ENCODE measurements at regions not wholly inside any gene's neighbourhood (a gene's known extent, or its start where the extent isn't known, plus 50 kb on each side); places are given as distances from the start of the nearest gene placed in this dataset.

DNA sequence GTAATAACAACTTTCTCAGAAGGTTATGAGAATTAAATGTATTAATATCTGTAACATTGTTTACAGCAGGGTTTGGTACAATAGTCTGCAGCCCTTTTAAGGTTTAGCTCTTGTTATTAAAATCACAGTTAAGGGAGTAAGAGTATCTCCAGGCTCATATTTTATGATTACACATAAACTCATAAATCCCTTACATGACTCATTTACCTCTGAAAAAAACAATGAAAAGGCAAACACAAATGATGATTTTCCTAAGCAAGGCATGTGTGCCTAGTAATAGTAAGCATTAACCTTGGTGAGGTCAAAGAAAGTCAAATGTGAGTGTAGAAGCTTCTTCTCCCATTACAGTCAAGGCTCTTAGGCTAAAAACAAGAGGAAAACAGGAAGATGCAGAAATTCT lies 84.5 kb upstream of the ADGRL4 start:
- TF ChIP-seq, protein P1, sequence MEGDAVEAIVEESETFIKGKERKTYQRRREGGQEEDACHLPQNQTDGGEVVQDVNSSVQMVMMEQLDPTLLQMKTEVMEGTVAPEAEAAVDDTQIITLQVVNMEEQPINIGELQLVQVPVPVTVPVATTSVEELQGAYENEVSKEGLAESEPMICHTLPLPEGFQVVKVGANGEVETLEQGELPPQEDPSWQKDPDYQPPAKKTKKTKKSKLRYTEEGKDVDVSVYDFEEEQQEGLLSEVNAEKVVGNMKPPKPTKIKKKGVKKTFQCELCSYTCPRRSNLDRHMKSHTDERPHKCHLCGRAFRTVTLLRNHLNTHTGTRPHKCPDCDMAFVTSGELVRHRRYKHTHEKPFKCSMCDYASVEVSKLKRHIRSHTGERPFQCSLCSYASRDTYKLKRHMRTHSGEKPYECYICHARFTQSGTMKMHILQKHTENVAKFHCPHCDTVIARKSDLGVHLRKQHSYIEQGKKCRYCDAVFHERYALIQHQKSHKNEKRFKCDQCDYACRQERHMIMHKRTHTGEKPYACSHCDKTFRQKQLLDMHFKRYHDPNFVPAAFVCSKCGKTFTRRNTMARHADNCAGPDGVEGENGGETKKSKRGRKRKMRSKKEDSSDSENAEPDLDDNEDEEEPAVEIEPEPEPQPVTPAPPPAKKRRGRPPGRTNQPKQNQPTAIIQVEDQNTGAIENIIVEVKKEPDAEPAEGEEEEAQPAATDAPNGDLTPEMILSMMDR (IDR thresholded peaks at IDR 0.05; ENCODE audit: low read depth, low read length, missing input control), result no peak
- TF ChIP-seq TAF1 (conservative IDR thresholded peaks at IDR 0.05) (no peak), EGR1 (IDR thresholded peaks at IDR 0.05; ENCODE audit: low read depth in 2 of 2) (no peak), FOXA1 (IDR thresholded peaks at IDR 0.05) (no peak), RXRA (IDR thresholded peaks at IDR 0.05) (no peak), JUND (IDR thresholded peaks at IDR 0.05) (no peak), YY1 (IDR thresholded peaks at IDR 0.05) (no peak), GABPA (IDR thresholded peaks at IDR 0.05 in 1 of 2, conservative IDR thresholded peaks at IDR 0.05 in 1 of 2) (no peak), SP1 (IDR thresholded peaks at IDR 0.05) (no peak)
- TF ChIP-seq, protein P2, sequence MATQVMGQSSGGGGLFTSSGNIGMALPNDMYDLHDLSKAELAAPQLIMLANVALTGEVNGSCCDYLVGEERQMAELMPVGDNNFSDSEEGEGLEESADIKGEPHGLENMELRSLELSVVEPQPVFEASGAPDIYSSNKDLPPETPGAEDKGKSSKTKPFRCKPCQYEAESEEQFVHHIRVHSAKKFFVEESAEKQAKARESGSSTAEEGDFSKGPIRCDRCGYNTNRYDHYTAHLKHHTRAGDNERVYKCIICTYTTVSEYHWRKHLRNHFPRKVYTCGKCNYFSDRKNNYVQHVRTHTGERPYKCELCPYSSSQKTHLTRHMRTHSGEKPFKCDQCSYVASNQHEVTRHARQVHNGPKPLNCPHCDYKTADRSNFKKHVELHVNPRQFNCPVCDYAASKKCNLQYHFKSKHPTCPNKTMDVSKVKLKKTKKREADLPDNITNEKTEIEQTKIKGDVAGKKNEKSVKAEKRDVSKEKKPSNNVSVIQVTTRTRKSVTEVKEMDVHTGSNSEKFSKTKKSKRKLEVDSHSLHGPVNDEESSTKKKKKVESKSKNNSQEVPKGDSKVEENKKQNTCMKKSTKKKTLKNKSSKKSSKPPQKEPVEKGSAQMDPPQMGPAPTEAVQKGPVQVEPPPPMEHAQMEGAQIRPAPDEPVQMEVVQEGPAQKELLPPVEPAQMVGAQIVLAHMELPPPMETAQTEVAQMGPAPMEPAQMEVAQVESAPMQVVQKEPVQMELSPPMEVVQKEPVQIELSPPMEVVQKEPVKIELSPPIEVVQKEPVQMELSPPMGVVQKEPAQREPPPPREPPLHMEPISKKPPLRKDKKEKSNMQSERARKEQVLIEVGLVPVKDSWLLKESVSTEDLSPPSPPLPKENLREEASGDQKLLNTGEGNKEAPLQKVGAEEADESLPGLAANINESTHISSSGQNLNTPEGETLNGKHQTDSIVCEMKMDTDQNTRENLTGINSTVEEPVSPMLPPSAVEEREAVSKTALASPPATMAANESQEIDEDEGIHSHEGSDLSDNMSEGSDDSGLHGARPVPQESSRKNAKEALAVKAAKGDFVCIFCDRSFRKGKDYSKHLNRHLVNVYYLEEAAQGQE (IDR thresholded peaks at IDR 0.05), result no peak
- TF ChIP-seq, protein P3, sequence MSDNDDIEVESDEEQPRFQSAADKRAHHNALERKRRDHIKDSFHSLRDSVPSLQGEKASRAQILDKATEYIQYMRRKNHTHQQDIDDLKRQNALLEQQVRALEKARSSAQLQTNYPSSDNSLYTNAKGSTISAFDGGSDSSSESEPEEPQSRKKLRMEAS (IDR thresholded peaks at IDR 0.05), result no peak
- TF ChIP-seq, protein P4, sequence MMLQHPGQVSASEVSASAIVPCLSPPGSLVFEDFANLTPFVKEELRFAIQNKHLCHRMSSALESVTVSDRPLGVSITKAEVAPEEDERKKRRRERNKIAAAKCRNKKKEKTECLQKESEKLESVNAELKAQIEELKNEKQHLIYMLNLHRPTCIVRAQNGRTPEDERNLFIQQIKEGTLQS (IDR thresholded peaks at IDR 0.05), result no peak

Measured in liver (tissue), 3 donors.